ENCODE measurements at regions not wholly inside any gene's neighbourhood (a gene's known extent, or its start where the extent isn't known, plus 50 kb on each side); places are given as distances from the start of the nearest gene placed in this dataset.

DNA sequence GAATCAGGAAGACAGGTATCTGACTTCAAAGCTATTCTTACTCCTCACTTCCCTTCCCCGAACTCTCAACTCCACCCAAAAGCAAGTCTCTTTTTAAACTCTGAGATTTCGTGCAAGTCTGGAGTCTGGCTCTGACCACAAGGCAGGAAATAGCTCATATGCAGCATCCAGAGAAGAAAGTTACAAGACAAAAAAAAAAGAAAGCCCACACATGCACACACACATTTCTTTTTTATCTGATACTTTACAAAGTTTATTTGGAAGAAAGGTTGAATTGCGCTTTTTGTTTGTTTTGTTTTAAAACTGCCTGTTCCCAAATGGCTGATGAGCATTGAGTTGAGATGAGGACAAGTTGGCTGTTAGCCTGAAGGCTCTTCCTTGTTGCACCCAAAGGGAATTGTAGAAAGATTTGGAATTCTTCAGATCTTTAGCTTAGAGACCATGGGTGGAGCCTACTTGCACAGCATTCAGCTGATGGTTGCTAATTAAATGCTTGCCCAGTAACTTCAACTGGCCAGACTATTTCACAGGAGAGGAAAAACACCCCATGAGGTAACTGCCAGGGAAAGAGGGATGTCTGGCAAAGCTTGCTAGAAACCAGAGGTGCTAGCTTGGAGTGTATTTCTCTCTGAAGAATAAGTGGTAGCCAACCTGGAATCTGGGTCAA is 490.3 kb downstream of the TTLL7 start:
- TF ChIP-seq, protein P1, sequence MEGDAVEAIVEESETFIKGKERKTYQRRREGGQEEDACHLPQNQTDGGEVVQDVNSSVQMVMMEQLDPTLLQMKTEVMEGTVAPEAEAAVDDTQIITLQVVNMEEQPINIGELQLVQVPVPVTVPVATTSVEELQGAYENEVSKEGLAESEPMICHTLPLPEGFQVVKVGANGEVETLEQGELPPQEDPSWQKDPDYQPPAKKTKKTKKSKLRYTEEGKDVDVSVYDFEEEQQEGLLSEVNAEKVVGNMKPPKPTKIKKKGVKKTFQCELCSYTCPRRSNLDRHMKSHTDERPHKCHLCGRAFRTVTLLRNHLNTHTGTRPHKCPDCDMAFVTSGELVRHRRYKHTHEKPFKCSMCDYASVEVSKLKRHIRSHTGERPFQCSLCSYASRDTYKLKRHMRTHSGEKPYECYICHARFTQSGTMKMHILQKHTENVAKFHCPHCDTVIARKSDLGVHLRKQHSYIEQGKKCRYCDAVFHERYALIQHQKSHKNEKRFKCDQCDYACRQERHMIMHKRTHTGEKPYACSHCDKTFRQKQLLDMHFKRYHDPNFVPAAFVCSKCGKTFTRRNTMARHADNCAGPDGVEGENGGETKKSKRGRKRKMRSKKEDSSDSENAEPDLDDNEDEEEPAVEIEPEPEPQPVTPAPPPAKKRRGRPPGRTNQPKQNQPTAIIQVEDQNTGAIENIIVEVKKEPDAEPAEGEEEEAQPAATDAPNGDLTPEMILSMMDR (conservative IDR thresholded peaks at IDR 0.05; ENCODE audit: low read depth), result no peak
- DNase-seq (ENCODE audit: low spot score), result no peak
- ChIA-PET POLR2A (ENCODE audit: low non-redundant PET) (no interaction called here), CTCF (no interaction called here)
- no peak overlapping the region for H3K27ac ChIP-seq

DNA sequence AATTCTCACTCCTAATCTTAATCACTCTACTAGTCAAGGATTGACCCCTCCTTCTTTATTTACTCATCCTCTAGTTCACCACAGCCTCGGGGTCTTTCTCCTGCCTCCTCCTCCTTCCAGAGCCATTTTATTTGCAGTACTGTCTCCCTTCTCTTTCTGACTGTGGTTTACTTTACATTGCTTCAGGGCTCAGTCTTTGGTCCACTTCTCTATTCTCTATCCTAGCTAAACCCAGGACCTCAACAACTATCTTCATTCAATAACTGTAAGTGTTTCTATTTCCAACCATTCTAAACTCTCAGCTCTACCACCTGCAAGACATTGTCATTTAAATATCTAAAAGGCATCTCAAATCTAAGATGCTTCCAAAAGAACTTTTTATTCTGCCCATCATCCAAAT is 493.8 kb downstream of the TTLL7 start:
- H3K27ac ChIP-seq, result no peak overlapping the region
- POLR2A ChIA-PET (ENCODE audit: low non-redundant PET), result no interaction called here
- TF ChIP-seq, protein P1 (conservative IDR thresholded peaks at IDR 0.05; ENCODE audit: low read depth), result no peak

DNA sequence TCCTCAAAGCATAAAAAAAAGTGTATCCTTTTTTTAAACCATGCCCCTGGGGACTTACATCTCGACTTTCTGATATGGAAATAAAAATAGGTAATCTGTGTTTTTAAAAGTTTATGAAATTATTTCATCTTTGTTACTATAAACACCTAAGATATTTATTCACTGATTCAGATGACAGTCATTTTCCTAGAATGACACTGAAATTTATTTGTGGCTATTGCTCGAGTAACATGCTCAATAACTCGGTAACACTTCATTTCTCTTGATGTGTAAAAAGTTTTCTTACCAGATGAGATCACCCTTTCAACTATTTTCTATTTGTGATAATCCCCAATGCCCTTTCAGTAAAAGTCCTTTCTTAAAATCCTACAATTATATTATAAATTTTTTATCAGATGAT is 495.8 kb downstream of the TTLL7 start:
- H3K27ac ChIP-seq, result no peak overlapping the region
- TF ChIP-seq, protein P1 (conservative IDR thresholded peaks at IDR 0.05; ENCODE audit: low read depth), result no peak
- DNase-seq (ENCODE audit: low spot score), result no peak
- CTCF ChIA-PET, result no interaction called here
- POLR2A ChIA-PET (ENCODE audit: low non-redundant PET), result no interaction called here

More for the DNA sequence above, 493.8 kb downstream of the TTLL7 start:
- DNase-seq (ENCODE audit: low spot score), result no peak
- CTCF ChIA-PET, result no interaction called here

GRCh38 chr1:83500987-83501591 is 497.8 kb downstream of the TTLL7 start:
- ChIA-PET POLR2A (ENCODE audit: low non-redundant PET) (no interaction called here), CTCF (no interaction called here)
- no peak overlapping the region for H3K27ac ChIP-seq
- DNase-seq (ENCODE audit: low spot score), result no peak
- TF ChIP-seq, protein P1 (conservative IDR thresholded peaks at IDR 0.05; ENCODE audit: low read depth), result no peak

DNA sequence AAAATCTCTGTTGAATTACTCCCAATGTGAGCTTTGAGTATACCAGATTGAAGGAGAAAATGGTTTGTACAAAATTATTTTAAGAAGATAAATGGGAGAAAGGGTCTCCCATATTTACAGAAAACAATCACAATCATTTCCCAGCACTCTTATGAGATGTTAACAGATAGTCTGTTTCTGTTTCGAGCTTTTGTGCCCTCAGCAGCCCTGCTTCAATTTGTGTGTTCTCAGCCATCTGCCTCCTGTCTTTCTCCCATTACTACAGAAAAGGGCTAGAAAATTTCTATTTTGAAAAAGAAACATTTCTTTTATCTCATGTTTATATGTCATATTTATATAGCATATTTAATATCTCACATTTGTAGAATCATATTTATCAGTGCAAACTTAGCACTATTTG is 498.4 kb downstream of the TTLL7 start:
- ChIA-PET CTCF (no interaction called here), POLR2A (ENCODE audit: low non-redundant PET) (no interaction called here)
- DNase-seq (ENCODE audit: low spot score), result no peak
- H3K27ac ChIP-seq, result no peak overlapping the region
- TF ChIP-seq, protein P1 (conservative IDR thresholded peaks at IDR 0.05; ENCODE audit: low read depth), result no peak

DNA sequence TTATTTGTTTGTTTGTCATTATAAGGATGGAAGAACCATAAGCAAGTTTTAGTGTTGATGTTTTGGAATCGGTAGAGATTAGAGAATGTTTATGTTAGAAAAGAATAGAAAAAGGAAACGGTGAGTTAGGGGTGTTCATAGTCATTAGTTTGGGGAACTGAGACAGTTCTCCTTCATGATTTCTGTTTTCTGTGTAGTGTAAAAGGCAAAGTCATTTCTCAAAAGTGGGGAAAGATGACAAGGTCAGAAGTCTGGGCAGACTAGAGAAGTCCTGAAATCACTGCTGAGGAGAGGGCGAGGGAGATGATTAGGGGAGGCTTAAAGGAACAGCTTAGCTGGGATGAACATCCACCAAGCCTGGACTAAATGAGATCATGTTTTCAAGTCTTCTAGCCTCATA is 498.9 kb downstream of the TTLL7 start:
- TF ChIP-seq, protein P1 (conservative IDR thresholded peaks at IDR 0.05; ENCODE audit: low read depth), result no peak
- ChIA-PET POLR2A (ENCODE audit: low non-redundant PET) (no interaction called here), CTCF (no interaction called here)
- no peak for DNase-seq (ENCODE audit: low spot score)
- H3K27ac ChIP-seq, result no peak overlapping the region
